ENCODE measurements at regions not wholly inside any gene's neighbourhood (a gene's known extent, or its start where the extent isn't known, plus 50 kb on each side); places are given as distances from the start of the nearest gene placed in this dataset.
"Not testable (repeated sequence)": the region's sequence is repeated elsewhere in the genome, so short reads cannot be mapped to it uniquely, and the experiment has no call there.

DNA sequence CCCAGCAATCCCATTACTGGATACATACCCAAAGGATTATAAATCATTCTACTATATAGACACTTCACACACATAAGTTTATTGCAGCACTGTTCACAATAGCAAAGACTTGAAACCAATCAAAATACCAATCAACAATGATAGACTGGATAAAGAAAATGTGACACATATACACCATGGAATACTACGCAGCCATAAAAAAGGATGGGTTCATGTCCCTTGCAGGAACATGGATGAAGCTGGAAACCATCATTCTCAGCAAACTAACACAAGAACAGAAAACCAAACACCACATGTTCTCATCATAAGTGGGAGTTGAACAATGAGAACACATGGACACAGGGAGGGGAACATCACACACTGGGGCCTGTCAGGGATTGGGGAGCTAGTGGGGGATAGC is 475.4 kb upstream of the NFIA start:
- H3K27ac Mint-ChIP-seq; H3K27me3 Mint-ChIP-seq; H3K4me1 Mint-ChIP-seq; ATAC-seq (replicated peaks); H3K36me3 Mint-ChIP-seq (ENCODE audit: low read depth); H3K4me3 Mint-ChIP-seq: not testable (repeated sequence)
- peaks cover 11% of the 10 kb centered on the region for H3K9me3 Mint-ChIP-seq

DNA sequence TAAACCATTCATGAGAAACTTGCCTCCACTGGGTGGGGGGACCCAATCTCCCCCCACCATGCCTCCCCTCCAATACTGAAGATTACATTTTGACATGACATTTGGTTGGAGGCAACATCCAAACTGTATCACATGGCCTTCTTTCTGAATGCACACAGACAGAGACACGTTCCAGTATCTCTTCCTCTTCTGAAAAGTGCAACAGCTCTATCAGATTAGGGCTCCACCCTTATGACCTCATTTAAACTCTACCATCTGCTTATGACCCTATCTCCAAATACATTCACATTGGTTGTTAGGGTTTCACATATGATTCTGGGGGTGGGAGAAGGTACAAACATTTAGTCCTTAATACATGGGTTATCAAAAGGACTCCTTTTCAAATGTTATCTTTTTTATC is 481.8 kb upstream of the NFIA start:
- H3K36me3 Mint-ChIP-seq (ENCODE audit: low read depth) = no peaks in the 10 kb centered on the region
- H3K4me1 Mint-ChIP-seq = no peaks in the 10 kb centered on the region
- no peak overlapping the region for H3K27ac Mint-ChIP-seq
- no peak overlapping the region for H3K4me3 Mint-ChIP-seq
- H3K9me3 Mint-ChIP-seq = peaks cover 10% of the 10 kb centered on the region
- peaks cover 7% of the 10 kb centered on the region for H3K27me3 Mint-ChIP-seq
- no peak for ATAC-seq (replicated peaks)

DNA sequence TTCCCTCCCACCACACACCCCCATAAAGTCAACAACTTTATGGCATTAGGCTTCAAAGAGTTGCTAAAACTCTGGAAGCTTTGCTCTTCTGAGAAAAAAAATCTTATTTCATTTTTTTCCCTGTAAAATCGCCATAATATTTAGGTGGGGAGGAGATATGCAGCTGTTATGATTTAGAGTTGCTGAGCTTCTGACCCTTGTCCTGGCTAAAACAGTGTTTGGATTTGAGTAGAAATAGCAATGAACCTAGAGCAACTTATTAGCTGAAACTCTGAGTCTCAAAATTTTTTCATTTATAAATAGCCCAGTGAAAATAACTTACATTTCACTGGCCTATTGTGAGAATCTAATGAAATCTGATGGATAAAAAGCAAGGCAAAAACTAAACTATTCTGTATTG is 482.8 kb upstream of the NFIA start:
- Mint-ChIP-seq H3K4me1 (no peaks in the 10 kb centered on the region), H3K4me3 (no peak overlapping the region), H3K9me3 (peaks cover 10% of the 10 kb centered on the region), H3K36me3 (ENCODE audit: low read depth) (no peaks in the 10 kb centered on the region), H3K27ac (no peak overlapping the region), H3K27me3 (peaks cover 7% of the 10 kb centered on the region)
- no peak for ATAC-seq (replicated peaks)

DNA sequence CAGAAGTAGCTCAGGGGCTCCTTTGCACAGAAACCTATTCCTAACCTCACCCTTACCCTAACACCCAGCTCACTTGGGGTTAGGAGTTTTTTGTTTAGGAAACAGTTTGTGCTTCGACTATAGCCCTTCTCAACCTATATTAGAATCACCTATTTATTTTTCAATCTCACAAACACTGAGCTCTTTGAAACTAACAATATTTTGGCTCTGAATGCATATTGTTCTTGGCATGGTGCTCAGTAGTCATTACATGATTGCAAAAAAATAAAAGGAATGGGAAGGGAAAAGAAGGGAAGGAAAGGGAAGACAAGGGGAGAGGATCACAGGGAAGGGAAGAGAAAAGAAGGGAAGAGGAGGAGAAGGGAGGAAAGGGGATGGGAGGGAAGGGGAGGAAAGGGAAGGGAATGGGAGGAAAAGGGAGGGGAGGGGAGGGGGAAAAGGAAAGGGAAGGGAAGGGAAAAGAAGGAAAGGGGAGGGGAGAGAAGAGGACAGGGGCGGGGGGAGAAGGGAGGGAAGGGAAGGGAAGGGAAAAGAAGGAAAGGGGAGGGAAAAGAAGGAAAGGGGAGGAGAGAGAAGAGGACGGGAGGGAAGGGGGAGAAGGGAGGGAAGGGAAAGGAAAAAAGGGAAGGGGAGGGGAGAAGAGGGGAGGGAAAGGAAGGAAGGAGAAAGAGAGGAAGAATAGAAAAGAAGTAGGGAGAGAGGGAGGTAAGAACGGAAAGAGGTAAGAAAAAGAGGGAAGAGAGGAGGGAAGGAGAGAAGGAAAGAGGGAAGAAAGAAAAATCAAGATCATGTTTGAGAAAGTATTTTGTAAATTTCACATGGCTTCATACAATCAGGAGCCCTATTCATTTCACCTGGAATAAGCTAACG is 484.1 kb upstream of the NFIA start:
- Mint-ChIP-seq H3K9me3 (peaks cover 5% of the 10 kb centered on the region), H3K36me3 (ENCODE audit: low read depth) (no peaks in the 10 kb centered on the region), H3K4me1 (no peaks in the 10 kb centered on the region), H3K27me3 (peaks cover 7% of the 10 kb centered on the region), H3K27ac (no peak overlapping the region), H3K4me3 (no peak overlapping the region)
- ATAC-seq (replicated peaks) = no peak

DNA sequence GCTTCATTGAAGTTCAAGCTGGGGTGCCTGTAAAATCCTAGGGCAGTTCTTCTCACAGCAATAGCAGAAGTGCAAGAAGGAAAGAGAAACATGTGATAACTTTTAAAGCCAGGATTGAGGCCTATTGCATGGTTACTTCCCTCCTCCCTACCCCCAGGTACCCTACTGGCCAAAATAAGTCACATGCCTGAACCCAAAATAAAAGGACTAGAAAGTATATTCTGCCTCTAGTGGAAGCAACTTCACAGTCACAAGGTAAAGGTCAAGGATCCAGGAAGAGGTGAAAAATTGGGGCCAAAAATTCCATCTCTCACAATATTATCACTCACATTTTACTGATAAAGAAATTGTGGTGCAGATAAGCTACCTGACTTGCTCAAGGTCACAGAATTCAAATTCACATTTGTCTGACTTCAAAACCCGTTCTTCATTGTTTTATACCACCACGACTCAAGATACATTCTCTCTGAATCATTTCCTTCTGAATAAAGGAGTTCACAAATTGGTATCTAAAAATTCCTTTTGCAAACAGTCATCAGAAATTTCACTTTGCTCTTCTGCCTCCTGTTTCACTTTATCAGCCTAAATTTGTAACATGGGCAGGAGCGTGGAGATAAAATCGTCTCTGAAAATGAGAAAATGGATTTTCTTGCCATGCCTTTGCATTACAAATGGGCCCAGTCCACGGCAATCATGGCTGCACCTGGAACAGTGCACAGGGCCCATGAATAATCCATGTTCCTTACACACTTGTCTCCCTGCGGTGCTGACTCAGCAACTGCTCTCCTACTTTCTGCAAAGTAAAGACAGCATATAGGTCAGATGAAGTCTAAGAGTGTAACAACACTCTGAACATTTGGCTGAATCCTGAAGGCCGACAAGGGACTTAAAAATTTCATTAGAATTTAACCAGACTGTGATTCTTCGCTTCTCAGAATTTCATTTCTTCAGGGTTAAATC is 485.3 kb upstream of the NFIA start:
- H3K9me3 Mint-ChIP-seq = peaks cover 4% of the 10 kb centered on the region
- no peaks in the 10 kb centered on the region for H3K36me3 Mint-ChIP-seq (ENCODE audit: low read depth)
- H3K4me1 Mint-ChIP-seq = no peaks in the 10 kb centered on the region
- H3K27me3 Mint-ChIP-seq = peaks cover 7% of the 10 kb centered on the region
- no peak overlapping the region for H3K4me3 Mint-ChIP-seq
- H3K27ac Mint-ChIP-seq = no peak overlapping the region
- ATAC-seq (replicated peaks) = no peak

DNA sequence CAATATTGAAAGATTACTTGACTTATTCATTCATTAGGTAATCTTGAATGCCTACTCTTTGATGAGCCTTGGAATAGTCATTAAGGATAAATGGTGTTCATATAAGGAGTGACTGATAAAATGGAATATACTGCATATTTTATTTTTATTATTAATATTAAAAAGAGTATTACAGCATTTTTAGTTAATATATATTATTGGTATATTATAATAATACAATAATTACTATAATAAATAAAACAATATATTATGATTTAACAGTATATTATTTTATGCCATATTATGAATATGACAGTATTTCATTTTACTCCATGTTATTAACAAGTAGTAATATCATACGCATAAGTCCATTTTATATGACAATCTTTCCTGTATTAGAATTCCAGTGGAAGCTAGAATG is 490.8 kb upstream of the NFIA start:
- Mint-ChIP-seq H3K4me1 (no peaks in the 10 kb centered on the region), H3K9me3 (no peaks in the 10 kb centered on the region), H3K36me3 (ENCODE audit: low read depth) (no peaks in the 10 kb centered on the region), H3K27ac (no peak overlapping the region), H3K27me3 (no peaks in the 10 kb centered on the region), H3K4me3 (no peak overlapping the region)
- no peak for ATAC-seq (replicated peaks)

DNA sequence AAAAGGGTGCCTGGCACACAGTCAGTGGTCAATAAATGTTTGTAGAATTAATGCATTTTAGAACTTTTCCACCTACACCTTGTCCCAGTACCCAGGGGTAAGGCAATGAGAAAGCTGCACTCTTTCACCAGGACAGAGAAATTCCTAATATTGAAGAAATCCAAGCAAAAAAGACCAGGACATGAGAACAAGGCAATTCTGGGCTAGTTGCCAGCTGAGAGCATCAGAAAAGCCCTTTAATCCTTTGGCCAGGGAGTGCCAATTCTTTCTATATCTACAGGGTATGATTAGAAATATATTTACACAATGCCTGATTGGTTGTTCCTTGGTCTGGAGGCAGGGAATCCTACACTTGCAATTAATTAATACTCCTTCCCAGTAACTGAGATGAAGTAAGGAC is 492.4 kb upstream of the NFIA start:
- H3K27me3 Mint-ChIP-seq = no peaks in the 10 kb centered on the region
- H3K4me1 Mint-ChIP-seq = no peaks in the 10 kb centered on the region
- no peak overlapping the region for H3K4me3 Mint-ChIP-seq
- no peaks in the 10 kb centered on the region for H3K9me3 Mint-ChIP-seq
- H3K27ac Mint-ChIP-seq = no peak overlapping the region
- ATAC-seq (replicated peaks) = no peak
- no peaks in the 10 kb centered on the region for H3K36me3 Mint-ChIP-seq (ENCODE audit: low read depth)

DNA sequence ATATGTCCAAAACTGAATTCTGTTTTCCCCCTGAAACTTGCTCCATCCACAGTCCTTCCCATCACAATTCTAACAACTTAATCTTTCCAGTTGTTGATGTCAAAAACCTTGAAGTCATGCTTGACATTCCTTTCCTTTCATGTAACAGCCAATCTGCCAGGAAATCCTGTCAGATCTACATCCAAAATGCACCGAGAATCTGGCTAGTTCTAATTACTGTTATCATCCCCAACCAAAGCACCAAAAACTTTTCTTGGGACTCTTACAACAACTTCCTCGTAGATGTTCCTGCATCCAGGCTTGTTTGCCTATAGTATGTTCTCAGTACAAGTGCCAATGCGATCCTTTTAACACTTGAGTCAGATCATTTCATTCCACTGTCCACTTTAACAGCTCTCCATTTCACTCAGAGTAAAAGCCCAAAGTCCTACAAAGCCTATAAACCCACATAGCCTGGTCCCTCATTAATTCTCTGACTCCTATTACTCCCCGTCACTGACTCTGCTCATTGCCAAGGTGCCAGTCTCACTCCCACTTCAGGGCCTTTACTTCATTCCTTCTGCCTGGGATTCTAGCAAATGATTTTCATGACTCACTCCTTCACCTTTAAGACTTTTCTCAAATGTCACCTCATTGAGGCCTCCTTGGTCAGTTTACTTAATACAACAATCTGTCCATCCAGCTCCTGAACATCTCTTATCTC is 493.2 kb upstream of the NFIA start:
- ATAC-seq (replicated peaks) = no peak
- Mint-ChIP-seq H3K27ac (no peak overlapping the region), H3K36me3 (ENCODE audit: low read depth) (no peaks in the 10 kb centered on the region), H3K4me3 (no peak overlapping the region), H3K4me1 (no peaks in the 10 kb centered on the region), H3K27me3 (no peaks in the 10 kb centered on the region), H3K9me3 (no peaks in the 10 kb centered on the region)

DNA sequence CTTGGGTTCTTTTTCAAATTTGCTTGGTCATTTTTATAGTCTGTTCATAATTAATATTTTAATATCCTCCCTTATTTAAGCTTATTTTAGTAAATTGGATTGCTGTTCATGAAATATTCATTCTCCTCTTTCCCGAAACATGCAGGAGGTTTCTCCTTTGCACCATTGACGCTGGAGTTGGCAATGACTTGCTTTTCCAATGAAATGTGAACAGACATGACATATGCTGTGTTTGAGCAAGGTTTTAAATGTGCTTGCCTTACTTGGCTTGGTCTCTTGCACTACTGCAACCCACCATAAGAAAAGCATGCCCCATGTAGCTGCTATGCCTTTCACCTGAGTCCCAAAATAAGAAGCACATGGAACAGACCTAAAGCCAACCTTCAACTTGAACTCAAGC is 498.0 kb upstream of the NFIA start:
- Mint-ChIP-seq H3K27me3 (no peaks in the 10 kb centered on the region), H3K36me3 (ENCODE audit: low read depth) (no peaks in the 10 kb centered on the region), H3K4me1 (no peaks in the 10 kb centered on the region), H3K4me3 (no peak overlapping the region), H3K9me3 (no peaks in the 10 kb centered on the region), H3K27ac (no peak overlapping the region)
- no peak for ATAC-seq (replicated peaks)

DNA sequence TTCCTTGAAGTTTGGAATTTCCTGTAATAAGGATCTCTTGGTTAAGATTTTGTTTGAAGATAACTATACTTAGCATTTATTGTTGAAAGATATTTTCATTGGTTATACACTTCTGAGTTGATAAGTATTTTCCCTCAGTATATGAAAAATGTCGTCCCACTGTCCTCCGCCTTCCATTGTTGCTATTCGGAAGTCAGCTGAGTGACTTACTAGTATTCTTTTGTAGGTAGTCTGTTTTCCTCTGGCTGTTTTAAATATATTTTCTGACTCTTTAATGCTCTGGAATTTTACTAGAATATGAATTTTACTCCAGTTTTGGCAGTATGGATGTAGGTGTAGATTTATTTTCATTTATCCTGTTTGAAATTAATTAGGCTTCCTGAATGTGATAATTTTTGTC is 498.7 kb upstream of the NFIA start:
- H3K27ac Mint-ChIP-seq = no peak overlapping the region
- no peaks in the 10 kb centered on the region for H3K27me3 Mint-ChIP-seq
- ATAC-seq (replicated peaks) = no peak
- no peaks in the 10 kb centered on the region for H3K4me1 Mint-ChIP-seq
- H3K36me3 Mint-ChIP-seq (ENCODE audit: low read depth) = no peaks in the 10 kb centered on the region
- no peaks in the 10 kb centered on the region for H3K9me3 Mint-ChIP-seq
- H3K4me3 Mint-ChIP-seq = no peak overlapping the region

DNA sequence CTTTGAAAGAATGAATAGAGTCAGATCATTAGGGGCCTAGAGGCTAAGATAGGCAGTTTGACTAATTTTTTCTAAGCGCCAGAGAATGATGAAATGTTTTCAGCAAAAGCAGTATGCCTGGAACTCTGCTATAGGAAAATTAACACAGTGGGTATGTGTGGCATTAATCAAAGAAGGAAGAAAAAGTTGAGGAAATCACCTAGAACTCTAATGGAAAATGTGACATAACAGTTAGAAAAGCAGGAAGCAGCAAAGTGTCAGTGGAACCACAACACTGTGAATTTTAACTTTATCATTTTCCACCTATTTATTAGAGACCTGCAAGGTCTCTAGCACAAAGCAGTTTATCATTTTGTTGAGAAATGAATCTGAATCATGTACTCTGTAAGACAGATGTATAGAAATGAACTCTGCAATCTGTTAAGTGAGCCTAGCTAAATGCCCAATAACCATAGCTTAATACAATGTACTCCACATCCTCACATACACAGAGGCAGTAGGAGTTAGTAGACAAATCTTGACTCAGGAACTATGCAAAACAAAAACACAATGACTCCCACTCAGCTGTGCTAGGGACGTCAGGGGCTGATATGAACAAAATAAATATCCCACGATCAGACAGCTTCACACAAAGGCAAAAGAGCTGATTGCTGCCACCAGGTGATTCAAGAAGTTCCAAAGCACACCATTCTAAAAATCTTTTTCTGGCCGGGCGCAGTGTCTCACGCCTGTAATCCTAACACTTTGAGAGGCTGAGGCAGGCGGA is 500.7 kb upstream of the NFIA start:
- Mint-ChIP-seq H3K9me3 (no peaks in the 10 kb centered on the region), H3K27ac (no peak overlapping the region), H3K4me1 (no peaks in the 10 kb centered on the region), H3K4me3 (no peak overlapping the region), H3K27me3 (no peaks in the 10 kb centered on the region), H3K36me3 (ENCODE audit: low read depth) (no peaks in the 10 kb centered on the region)
- ATAC-seq (replicated peaks) = no peak

DNA sequence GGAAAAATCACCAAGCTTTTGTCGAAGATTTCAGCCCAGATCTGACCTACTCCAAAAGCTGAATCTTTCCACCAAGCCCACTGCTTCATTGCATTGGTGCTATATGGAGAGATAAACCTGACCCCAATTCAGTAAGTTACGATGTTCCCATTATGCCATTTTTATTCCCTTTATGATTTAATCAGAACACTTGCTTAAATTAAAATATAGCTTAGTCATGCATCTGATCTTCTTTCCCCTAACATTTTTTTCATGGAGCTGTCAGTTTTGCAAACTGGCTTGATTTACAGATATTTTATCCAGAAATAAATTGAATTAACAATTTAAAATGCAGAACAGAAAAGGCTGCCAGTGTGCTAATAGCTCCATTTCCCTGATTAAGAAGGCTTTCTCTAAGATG is 503.5 kb upstream of the C1orf87 start:
- Mint-ChIP-seq H3K9me3 (no peaks in the 10 kb centered on the region), H3K27me3 (no peaks in the 10 kb centered on the region), H3K27ac (no peak overlapping the region)

DNA sequence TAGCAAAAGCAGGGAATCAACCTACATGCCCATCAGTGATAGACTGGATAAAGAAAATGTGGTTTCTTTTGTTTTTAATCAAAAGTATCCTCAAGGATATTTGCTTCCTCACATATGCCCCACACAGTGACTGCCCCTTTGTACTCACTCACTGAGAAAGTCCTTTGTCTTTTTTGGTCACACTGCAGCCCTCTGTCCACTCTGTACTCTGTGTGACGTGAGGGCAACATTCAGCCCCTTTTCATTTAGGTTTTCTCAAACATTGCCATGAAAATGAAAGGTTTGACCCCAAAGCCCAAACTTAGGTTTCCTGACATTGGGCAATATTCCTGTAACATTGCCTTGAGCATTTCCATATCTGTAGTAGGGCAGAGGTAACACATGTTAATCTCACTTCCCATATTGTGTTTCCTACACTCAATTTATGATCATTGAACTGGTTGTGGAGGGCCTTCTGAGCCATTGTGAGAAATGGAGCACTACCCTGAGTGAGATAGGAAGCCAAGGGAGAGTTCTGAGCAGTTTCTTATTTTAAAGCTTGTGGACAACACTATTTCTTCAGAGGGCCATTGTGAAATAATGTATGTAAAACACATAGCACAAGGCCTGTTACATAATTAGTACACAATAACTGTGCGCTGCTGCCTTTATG is 501.9 kb upstream of the C1orf87 start:
- no peaks in the 10 kb centered on the region for H3K36me3 Mint-ChIP-seq (ENCODE audit: low read depth)
- no peaks in the 10 kb centered on the region for H3K9me3 Mint-ChIP-seq
- H3K27ac Mint-ChIP-seq = no peak overlapping the region
- H3K27me3 Mint-ChIP-seq = peaks cover under 1% of the 10 kb centered on the region
- no peak for ATAC-seq (replicated peaks)
- no peaks in the 10 kb centered on the region for H3K4me1 Mint-ChIP-seq
- no peak overlapping the region for H3K4me3 Mint-ChIP-seq

More for the DNA sequence above, 503.5 kb upstream of the C1orf87 start:
- H3K4me3 Mint-ChIP-seq = no peak overlapping the region
- H3K36me3 Mint-ChIP-seq (ENCODE audit: low read depth) = no peaks in the 10 kb centered on the region
- H3K4me1 Mint-ChIP-seq = no peaks in the 10 kb centered on the region
- ATAC-seq (replicated peaks) = no peak
